ENCODE measurements at regions not wholly inside any gene's neighbourhood (a gene's known extent, or its start where the extent isn't known, plus 50 kb on each side); places are given as distances from the start of the nearest gene placed in this dataset.

DNA sequence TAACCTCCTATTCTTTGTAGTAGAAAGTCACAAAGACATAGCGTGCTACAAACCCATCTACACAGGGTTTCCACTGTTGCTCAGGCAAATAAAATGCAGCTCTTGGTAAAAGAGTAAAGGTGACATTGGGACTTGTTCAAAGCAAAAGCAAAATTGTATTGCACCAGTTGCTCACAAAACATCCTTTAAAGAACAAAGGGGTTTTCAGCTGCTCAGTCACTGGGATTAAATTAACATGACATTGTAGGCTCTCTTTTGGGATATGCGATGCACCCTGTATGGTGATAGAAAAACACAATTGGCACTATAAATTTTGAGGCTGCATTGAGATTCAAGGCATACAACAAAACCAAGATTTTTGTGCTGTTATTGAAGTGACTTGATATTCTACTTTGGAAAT, 447.3 kb upstream of the CNTN3 start:
- Histone ChIP-seq H2AFZ (ENCODE audit: control insufficient read depth, low read depth, low read length) (no peak overlapping the region), H3K4me2 (ENCODE audit: control insufficient read depth, insufficient read depth) (no peak overlapping the region), H3K36me3 (ENCODE audit: control insufficient read depth in 2 of 2, insufficient read depth in 2 of 2, low read length in 1 of 2) (no peaks in the 10 kb centered on the region), H3K27me3 (replicated peaks in 1 of 2; ENCODE audit: control insufficient read depth in 2 of 2, insufficient read depth in 2 of 2, low read length in 1 of 2) (no peaks in the 10 kb centered on the region), H3K27ac (ENCODE audit: control insufficient read depth, insufficient read depth) (no peak overlapping the region), H3K9ac (ENCODE audit: control insufficient read depth, insufficient read depth, low read length) (no peak overlapping the region), H3K4me3 (no peak overlapping the region), H4K20me1 (ENCODE audit: control insufficient read depth, insufficient read depth) (no peaks in the 10 kb centered on the region), H3K4me1 (ENCODE audit: control insufficient read depth, insufficient read depth, low read length) (no peaks in the 10 kb centered on the region), H3K9me3 (replicated peaks; ENCODE audit: control insufficient read depth, insufficient read depth, low read length) (no peaks in the 10 kb centered on the region), H3K79me2 (ENCODE audit: control insufficient read depth, insufficient read depth, low read length) (no peaks in the 10 kb centered on the region)
- intact Hi-C loops (cut with micrococcal nuclease; ENCODE audit: unreplicated experiment) (no loop called here), in situ Hi-C loops (cut with MboI) (no loop called here)
- FAIRE-seq = no peak
- RAD21 ChIA-PET (ENCODE audit: unreplicated experiment) = no interaction called here
- TF ChIP-seq HSF1 (IDR thresholded peaks at IDR 0.05; ENCODE audit: low read depth, low read length) (no peak), MXI1 (IDR thresholded peaks at IDR 0.05; ENCODE audit: low read depth, low read length) (no peak), CBX5 (IDR thresholded peaks at IDR 0.05; ENCODE audit: low read depth) (no peak), STAT1 (conservative IDR thresholded peaks at IDR 0.05) (no peak), ATF2 (IDR thresholded peaks at IDR 0.05; ENCODE audit: low read length) (no peak), PAX5 (IDR thresholded peaks at IDR 0.05; ENCODE audit: borderline replicate concordance, low read depth, low read length) (no peak), CREB1 (IDR thresholded peaks at IDR 0.05; ENCODE audit: low read depth) (no peak), IRF3 (IDR thresholded peaks at IDR 0.05) (no peak), DPF2 (IDR thresholded peaks at IDR 0.05) (no peak), TCF12 (IDR thresholded peaks at IDR 0.05; ENCODE audit: low read depth, low read length) (no peak), ZBTB40 (IDR thresholded peaks at IDR 0.05; ENCODE audit: borderline replicate concordance) (no peak), MEF2B (IDR thresholded peaks at IDR 0.05; ENCODE audit: partially characterized antibody, poor library complexity, severe bottlenecking) (no peak), ZNF217 (IDR thresholded peaks at IDR 0.05) (no peak), ZNF384 (IDR thresholded peaks at IDR 0.05; ENCODE audit: borderline replicate concordance, low read depth, low read length) (no peak), ZSCAN29 (IDR thresholded peaks at IDR 0.05) (no peak), IRF4 (IDR thresholded peaks at IDR 0.05; ENCODE audit: low read depth, low read length) (no peak), HCFC1 (IDR thresholded peaks at IDR 0.05; ENCODE audit: low read length) (no peak)
- ATAC-seq = no peak
- CTCF ChIA-PET = no interaction called here
- POLR2A ChIA-PET = no interaction called here
- SMC1A ChIA-PET (ENCODE audit: uncharacterized antibody, unreplicated experiment) = interaction anchor here (0.9 kb wide), 1 partner anchor 95 kb away, joined by 3 read pairs; no protein-coding TSS in a partner anchor
- no TSS peak for BruUV-seq (replicated peaks)
- no peak for DNase-seq (ENCODE audit: low read depth, low spot score)
- 77% methylated on average over 2 of the region's 2 CpGs for WGBS (ENCODE audit: insufficient coverage, insufficient replicate concordance, low lambda C conversion rate, missing lambda C conversion rate)

Measured in GM12878 (cell line).